ENCODE measurements at regions not wholly inside any gene's neighbourhood (a gene's known extent, or its start where the extent isn't known, plus 50 kb on each side); places are given as distances from the start of the nearest gene placed in this dataset.
A peak's percentile ranks its signal among the peaks of the same experiment; 100 is the strongest.
"Not testable (repeated sequence)": the region's sequence is repeated elsewhere in the genome, so short reads cannot be mapped to it uniquely, and the experiment has no call there.

DNA sequence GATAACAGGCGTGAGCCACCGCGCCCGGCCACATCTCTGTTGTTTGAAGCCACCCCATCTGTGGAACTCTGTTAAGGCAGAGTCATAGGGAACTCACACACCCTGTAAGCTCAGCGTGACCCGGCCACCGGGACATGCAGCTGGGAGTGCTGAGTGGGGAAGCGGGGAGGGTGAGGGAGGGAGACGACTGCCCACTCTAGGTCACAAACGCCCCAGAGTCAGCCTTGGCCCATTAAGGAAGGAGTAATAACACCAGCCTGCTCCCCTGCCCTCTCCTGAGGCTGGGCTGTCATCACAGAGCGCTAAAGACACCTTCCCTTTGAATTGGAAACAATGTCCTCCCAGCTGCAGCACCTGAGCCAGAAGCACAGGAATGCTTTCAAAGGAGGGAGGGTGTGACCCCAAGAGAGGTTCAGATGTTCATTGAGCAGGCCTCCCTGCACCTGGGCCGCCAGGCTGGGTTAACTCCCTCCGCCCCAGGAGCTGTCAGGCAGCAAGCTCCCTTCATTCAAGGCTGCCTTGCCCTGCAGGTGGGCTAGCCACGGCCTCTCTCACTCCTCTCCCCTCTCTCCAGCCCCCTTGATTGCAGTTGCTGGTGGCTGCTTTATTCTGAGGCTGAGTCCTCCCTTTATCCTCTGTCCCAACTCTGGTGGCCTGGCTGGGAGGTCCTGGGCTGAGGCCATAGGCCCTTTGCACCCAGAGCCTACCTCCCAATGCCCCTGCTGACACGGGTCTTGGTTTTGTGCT is 77.2 kb upstream of the HPCAL1 start:
- DNase-seq, result no peak

DNA sequence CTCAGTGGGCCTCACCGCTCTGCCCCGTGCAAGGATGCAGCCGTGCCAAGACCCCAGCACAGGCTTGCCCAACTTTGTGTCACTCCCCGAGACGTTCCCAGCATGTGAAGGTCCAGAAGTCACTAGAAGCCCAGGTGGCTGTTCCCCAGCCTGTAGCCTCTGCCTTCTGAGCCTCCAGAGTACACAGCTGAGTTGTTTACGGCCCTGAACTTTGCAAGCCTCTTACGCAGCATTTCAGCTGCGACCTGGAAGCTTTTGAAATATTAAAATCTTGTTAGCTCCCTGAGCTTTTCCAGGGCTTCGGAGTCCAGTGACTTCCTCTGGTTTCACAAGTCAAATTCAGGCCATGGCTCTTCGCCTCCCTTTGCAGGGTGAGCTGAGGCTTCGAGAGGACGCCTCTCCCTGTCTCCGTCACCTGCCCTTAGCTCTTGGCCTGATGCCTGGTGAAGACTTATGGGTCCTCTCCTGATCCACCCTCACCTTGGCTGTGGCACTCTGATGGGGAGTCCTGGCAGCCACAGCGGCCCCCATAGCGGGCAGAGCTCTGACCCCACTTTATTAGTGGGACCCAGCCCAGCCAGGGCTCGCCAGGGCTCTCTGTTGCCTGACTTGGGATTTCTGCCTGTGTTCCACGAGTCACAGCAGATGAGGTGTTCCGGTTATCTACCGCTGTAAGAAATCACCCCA is 76.5 kb upstream of the HPCAL1 start:
- DNase-seq, result no peak

DNA sequence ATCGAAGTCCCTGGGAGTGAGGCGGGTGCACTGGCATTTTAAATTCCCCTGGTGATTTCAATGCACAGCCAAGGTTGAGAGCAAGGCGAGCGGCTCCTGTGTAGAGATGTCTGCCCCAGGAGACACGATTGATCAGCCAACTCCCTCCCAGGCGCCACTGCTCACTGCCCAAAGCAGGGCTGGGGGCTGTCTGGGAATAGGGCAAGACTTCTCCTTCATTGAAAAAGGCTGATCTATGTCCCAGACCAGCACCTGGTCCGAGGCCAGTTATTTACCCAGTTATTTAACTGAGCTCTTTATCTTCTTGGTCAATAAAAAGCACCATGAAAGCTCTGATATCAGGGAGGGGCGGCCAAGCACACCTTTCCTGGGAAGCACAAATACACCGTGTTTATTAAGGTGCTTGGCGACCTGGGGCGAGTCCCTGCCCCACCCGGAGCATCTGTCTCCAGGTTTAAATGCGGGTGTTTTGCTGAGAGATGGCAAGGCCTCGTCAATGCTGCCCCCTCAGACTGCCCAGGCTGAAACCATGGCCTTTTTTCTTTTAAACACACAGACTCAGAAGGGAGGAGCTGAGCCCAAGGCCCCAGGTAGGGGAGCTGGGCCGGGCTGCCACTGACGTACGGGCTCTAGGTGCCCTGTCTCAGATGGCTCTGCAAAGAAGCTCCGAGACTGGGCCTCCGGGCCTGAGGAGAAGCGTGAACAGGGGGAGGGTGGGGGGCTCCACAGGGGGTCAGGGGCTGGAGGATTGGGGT is 73.9 kb upstream of the HPCAL1 start:
- no peak for DNase-seq

DNA sequence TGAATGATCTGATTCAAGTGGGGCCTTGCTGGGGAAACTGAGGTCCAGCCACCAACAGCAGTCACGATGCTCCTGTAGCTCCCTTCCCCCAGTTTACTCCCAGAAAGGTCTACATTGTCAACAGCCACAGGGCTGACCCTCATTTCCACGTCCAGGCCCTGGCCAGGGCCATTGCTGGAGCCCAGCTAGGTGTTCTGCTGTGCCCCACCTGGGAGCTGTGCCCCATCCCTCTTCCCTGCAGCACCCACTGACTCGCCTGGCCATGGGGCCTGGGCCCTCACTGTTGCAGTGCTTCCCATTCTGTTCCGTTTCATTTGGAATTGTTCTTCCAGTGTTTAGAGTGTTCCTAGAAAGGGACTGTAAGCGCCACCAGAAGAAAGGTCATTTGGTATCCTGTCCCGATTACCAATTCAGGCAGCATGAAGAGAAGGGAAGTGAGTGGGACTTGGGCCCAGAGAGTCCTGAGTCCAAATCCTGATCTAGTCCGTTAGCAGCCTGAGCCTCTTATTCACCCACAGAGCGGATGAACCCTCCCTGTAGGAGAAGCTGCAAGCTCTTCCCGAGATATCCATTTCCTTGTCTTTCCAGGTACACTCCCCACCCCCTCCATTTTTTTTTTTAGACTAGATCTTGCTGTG is 73.1 kb upstream of the HPCAL1 start:
- no peak for DNase-seq

DNA sequence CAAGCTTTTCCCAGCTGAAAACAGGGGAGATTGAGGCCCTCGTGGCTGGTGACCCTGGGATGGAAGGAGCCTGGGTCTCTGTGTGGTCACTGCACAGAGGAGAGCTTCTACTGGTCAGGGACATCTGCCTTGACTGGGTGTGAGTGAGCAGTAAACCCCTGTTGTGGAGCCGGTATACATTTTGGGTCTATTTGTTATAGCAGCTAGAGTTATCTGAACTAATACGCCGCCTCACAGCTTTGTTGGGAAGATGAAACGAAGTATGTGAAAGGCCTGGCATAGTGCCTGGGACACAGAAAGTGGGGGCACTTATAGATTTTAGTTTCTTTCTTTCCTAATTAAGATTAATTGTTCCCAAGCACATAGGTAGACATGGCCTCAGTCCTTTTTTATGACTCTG is 72.2 kb upstream of the HPCAL1 start:
- DNase-seq, result no peak

DNA sequence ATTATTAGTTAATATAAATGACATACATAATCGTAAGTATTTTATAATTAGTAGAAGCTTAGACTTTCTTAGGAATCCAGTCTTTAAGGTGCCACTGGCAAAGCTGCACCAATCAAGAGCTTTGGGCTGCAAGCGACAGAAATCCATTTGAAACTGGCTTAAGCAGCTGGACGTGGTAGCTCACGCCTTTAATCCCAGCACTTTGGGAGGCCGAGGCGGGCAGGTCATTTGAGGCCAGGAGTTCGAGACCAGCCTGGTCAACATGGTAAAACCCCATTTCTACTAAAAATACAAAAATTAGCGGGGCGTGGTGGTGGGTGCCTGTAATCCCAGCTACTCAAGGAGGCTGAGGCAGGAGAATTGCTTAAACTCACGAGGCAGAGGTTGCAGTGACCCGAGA is 71.8 kb upstream of the HPCAL1 start:
- DNase-seq, result not testable (repeated sequence)

DNA sequence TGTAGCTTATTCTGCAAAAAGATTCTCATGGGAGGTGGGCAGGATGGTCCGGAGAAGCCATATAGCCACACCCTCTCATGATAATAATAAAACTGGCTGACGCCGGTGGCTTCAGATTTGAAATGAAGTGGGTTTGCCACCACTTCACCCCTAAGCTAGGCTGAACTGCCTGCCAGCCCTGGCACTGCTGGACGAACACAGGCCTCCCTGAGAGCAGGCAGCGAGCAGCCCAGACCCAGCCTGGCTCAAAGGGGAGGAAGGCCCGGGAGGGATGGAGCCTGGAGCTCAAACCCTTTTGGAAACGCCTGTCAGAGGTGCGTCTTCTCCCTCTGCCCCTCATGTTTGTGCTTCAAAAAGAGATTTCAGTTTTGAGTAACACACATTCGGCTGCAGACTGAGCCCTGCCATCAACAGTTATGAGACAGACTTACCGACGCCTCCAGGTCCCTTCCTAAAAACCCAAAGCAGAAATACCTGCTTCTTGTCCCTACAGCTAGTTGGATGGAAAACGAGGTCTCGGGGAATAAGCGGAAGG is 71.1 kb upstream of the HPCAL1 start:
- no peak for DNase-seq

DNA sequence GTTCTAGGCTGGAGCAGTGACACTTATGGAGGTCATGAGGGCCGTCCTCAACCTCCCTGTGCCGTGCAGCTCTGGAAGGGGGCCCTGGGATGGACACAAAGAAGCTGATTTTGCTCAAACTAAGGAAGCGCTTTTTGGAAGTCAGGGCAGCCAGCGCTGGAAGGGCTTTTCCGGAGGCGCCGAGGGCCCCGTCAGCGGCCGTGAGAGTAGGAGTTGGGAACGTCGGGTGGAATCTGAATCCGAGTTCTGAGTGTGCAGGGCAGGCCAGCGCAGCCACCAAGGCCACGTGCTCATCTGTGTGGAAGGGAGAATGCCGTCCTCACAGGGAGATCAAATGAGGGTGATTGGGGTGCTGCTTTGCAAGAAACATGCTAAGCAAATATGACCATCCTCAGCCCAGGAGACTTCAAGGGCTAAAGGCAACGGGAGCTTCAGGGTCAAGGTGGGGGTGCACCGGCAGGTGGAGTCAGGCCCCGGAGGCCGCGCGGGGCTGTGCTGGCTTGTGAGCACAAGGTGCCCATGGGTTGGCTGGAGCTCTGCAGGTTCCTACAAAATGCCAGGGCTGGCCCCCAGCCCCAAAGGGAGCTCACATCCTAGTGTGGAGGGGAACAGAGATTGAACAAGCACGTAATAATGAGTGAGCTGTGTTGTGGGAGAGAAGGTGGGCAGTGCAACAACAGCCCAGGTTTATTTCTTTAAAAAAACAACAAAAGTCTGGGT is 70.4 kb upstream of the HPCAL1 start:
- no peak for DNase-seq

DNA sequence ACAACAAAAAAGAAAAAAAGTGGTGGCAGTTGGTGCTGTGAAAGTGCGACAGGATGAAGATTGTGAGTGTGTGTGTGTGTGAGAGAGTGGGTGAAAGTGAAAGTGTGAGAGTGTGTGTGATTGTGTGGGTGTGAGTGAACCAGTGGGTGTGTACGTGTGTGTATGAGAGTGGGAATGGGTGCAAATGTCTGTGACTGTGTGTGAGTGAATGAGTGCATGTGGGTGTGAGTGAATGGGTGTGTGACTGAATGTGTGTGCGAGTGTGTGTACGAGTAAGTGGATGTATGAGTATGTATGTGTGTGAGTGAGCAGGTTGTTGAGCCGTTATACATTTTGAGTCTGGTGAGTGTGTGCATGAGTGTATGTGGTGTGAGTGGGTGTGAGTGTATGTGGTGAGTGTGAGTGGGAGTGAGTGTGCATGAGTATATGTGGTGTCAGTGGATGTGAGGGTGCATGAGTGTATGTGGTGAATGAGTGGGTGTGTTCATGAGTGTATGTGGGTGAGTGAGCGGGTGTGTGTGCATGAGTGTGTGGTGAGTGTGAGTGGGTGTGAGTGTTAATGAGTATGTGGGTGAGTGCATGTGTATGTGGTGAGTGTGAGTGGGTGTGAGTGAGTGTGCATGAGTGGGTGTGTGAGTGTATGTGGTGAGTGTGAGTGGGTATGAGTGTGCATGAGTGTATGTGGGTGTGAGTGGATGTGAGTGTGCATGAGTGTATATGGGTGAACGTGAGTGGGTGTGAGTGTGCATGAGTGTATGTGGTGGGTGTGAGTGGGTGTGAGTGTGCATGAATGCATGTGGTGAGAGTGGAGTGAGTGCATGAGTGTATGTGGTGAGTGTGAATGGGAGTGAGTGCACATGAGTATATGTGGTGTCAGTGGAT is 69.3 kb upstream of the HPCAL1 start:
- DNase-seq, result no peak

DNA sequence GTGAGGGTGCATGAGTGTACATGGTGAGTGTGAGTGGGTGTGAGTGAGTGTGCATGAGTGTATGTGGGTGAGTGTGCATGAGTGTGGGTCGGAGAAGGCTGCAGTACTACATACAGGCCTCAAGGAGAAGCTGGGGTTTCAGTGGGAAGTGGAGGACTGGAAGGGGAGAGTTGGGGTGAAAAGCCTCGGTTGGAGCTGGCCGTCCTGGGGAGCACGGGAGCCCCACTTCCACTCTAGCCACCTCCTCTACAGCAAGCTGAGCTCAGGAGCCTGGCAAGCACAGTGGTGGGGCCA is 68.7 kb upstream of the HPCAL1 start:
- no peak for DNase-seq

DNA sequence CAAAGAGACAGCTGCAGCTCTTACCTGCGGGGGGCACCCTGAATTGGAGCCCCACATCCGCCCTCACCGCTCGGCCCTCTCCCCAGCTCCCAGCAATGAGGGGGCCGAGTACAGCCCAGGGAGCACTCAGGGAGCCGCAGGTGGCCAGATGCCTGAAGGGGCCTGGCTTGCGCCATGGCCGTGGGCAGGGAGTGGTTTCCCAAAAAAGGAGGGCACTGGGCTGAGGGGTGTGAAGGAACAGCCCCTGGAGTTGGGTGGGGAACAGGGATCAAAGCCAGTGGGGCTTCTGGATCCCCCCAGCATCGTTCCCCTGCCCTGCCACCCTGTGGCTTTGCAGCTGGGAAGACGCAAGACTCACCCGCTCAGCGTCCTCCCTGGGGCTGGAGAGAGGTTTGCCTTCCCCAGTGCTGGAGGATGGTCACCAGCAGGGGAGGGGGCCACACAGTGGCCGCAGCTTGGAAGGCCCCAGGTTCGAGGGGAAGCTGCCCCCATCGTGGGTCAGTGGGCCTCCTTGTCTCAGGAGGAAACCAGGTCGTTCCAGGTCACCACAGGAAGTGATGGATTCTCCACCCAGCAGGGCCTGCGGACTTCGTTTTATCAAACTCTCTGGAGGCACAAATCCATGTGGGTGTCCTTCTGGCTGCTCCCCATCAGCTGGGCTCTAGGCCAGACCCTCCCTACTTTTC is 68.2 kb upstream of the HPCAL1 start:
- DNase-seq, result no peak

DNA sequence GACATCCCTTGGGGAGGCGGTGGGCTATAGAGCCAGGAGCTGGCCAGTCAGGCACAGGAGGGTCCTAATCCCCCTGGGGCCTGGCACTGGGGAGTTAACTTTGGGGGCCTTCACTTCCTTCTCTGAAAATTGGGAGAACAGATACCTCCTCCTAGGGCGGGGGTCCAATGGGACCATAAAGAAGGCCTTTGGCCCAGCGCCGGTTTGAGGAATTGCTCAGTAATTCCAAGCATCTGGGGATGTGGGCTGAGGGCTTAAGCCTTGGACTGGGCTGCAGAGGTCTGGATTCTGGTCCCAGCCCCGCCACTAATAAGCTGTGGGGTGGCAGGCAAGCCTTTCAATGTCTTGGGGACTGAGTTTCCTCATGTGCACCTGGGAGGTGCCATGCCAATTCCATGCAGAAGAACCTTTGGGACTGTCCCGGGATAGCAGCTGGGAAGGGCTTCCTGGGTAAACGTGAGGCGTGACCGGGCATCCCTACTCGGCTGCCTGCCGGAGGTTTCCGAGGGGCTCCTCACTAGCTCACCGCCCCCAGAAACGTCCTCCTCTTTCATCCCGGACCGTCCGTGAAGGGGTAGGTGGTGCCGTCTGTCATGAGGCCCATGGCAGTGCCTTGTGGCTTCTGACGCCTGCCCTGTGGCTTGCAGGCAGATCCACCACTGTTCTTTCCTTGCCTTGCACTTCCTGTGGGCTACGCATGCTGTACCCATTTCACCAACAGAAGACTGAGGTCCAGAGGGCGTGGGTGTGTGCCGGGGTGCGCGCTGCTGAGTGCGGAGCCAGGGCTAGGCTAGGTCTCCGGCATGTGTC is 67.4 kb upstream of the HPCAL1 start:
- peak; percentile 17 for DNase-seq

DNA sequence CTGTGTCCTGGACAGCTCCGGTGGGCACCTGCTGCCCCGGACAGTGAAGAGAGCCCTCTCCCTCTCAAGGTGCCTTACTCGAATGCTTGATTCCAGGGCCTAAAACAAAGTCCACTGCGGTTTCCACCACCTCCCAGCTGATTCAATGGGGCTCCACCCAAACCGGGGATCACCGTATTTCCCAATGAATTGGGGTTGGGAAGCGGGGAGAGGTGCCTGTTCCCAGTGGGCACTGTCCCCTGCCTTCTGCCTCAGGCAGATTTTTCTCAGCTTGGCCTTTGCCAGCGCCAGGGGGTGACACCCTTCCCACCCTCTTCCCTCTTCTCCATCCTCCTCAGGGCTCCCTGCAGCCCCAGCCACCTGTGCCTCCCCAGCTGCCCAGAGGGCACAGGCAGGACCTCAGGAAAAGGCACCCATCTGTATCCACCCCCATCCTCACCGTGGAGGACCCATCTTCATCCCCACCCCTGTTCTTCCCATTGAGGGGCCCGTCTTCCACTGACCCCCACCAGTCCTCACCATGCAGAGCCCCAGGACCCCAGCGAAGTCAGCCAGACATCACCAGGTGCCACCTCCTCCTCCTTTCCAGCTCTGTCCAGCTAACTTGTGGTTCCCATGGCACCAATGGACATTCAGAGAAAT is 66.7 kb upstream of the HPCAL1 start:
- DNase-seq, result no peak

DNA sequence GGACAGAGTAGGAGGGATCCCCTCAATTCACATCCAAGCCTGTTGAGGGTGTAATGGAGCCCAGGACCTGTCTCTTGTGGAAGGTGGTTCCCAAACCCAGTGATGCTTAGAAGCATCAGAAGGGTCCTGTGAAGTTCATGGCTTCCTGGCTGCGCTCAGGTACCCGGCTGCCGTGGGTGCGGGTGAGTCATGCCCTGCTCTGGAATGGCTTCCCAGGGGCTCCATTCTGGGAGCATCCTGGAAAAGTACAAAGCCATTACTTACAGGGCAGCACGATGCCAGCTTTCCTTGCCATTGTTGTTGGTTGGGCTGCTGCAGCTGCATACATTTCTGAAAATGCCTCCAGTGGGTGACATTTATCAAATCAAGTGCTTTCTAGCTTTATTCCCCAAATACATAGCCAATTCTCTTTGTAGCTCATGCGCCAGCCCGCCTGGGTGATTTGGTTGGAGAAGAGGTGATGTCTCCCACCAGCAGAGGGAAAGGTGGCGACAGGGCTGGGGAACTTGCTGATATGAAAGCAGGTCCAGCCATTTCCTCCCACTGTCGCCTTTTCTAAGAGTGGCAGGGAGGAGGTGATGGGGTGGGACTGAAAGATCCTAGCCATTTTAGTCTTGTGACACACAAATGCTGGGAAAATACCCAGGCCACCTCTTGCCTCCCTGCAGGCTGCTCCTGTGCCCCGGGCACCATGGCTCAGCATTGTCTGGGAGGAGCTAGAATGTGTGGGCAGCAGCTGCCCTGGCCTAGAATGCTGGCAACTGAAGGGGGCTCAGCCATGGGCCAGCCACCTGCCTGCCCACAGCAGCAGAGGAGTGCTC is 65.9 kb upstream of the HPCAL1 start:
- no peak for DNase-seq

DNA sequence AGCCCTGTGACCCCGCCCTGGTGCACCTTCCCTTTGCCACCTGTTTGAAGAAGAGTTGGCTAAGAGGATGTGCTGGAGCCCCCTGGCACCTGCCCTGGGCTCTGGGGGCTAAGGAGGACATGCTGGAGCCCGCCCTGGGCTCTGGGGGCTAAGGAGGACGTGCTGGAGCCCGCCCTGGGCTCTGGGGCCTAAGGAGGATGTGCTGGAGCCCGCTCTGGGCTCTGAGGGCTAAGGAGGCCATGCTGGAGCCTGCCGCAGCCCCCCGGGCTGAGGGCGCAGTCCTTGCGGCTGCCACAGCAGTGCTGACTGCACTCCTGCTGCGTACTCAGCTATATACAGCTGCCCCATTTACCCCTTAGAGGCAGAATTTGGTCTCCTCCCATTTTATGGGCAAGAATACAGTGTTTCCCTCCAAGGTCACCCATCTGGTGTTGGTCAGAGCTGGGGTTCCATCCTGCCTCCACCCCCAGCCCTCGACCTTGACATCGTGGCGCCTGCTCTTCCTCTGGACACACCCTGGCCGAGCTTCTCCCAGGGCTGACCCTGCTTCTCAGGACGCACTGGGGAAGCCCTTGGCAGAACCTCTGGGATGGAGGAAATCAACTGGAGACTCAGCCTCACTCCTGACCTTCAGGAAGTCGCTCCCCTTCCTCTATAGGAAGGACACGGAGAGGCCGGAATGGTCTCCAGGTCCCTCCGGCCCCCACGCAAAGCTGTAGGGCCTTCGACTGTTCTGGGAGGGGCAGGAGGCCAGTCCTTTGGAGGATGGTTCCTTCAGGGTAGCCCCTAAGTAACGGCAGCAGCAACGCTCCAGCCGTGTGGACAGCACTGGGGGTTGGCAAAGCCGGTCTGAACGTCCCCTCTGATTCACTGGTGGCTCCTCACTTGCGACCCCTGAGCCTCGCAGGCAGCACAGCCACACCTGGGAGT is 65.0 kb upstream of the HPCAL1 start:
- DNase-seq, result no peak

DNA sequence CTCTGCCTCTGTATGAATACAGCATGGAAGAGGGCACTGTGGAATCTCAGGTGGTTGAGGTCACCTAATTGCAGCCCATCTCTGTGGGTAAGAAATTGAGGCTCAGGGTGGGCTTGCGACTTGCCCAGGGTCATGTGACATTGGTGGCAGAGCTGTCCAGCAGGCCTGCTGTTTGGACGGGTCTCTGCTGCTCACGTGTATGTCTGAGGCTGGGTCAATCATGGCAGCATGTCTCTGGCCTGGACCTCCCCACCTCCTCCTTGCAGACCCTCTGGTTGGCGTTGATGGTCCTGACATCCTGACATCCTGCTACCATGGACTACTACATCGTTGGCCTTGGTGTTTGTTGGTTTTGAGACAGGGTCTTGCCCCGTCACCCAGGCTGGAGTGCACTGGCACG is 64.3 kb upstream of the HPCAL1 start:
- DNase-seq, result no peak

DNA sequence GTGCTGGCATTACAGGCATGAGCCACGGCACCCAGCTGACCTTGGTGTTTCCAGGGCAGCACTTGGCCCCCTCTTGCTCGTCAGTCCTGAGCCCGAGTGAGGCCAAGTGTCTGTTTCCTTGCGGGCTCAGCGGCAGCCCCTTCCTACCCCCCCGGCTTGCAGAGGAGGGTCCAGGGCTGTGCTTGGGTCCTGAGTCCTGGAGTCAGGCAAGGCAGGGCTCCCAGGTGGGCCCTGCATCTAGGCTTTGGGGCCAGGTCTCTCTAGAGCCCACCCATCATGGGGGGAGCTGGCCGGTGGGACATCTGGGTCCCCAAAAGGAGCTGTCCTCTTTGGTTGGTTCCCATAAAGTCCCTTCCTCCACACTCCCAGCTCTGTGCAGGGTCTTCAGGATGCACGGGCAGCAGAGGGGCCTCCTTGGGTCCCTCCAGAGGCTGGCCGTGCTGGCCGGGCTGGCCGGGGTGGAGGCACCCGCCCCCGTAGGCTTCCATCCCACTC is 63.7 kb upstream of the HPCAL1 start:
- DNase-seq, result no peak
